T-helper 9 cell (primary cell): ENCODE measurements at regions not wholly inside any gene's neighbourhood (a gene's known extent, or its start where the extent isn't known, plus 50 kb on each side); places are given as distances from the start of the nearest gene placed in this dataset.

Experiments used
- DNase-seq: peaks from one replicate; pipeline ENCODE4 v3.0.0-alpha.2; 2020

- no peak for DNase-seq
Observed at GRCh38 chr2:180190851-180191250, 183.8 kb upstream of the CWC22 start.

- no peak for DNase-seq
Observed at GRCh38 chr2:180187611-180188010, 180.5 kb upstream of the CWC22 start.

- DNase-seq = no peak
Observed at GRCh38 chr2:180184506-180184905, 177.4 kb upstream of the CWC22 start.

GRCh38 chr2:180180511-180180910 is 173.4 kb upstream of the CWC22 start:
- DNase-seq = no peak

- no peak for DNase-seq
Observed at GRCh38 chr2:180177534-180177933, 170.4 kb upstream of the CWC22 start.

- DNase-seq = no peak
Observed at GRCh38 chr2:180175736-180176135, 168.6 kb upstream of the CWC22 start.

- no peak for DNase-seq
Observed at GRCh38 chr2:180174580-180174979, 167.5 kb upstream of the CWC22 start.

- DNase-seq = no peak
Observed at GRCh38 chr2:180169474-180169873, 162.4 kb upstream of the CWC22 start.

- DNase-seq = no peak
Observed at GRCh38 chr2:180161415-180161814, 154.3 kb upstream of the CWC22 start.

- DNase-seq = no peak
Observed at GRCh38 chr2:180159921-180160320, 152.8 kb upstream of the CWC22 start.

GRCh38 chr2:180158961-180159360 is 151.9 kb upstream of the CWC22 start:
- DNase-seq = no peak

- no peak for DNase-seq
Observed at GRCh38 chr2:180156651-180157050, 149.6 kb upstream of the CWC22 start.

GRCh38 chr2:180150606-180151005 is 143.5 kb upstream of the CWC22 start:
- no peak for DNase-seq

- DNase-seq = no peak
Observed at GRCh38 chr2:180146541-180146940, 139.4 kb upstream of the CWC22 start.

- no peak for DNase-seq
Observed at GRCh38 chr2:180146114-180146513, 139.0 kb upstream of the CWC22 start.

- DNase-seq = no peak
Observed at GRCh38 chr2:180145163-180145562, 138.1 kb upstream of the CWC22 start.

GRCh38 chr2:180144338-180144813 is 137.3 kb upstream of the CWC22 start:
- no peak for DNase-seq

GRCh38 chr2:180143633-180144337 is 136.7 kb upstream of the CWC22 start:
- DNase-seq = no peak

- DNase-seq = no peak
Observed at GRCh38 chr2:180141600-180141999, 134.5 kb upstream of the CWC22 start.

- no peak for DNase-seq
Observed at GRCh38 chr2:180133736-180134135, 126.6 kb upstream of the CWC22 start.

GRCh38 chr2:180130403-180130802 is 123.3 kb upstream of the CWC22 start:
- no peak for DNase-seq

- no peak for DNase-seq
Observed at GRCh38 chr2:180128861-180129260, 121.8 kb upstream of the CWC22 start.

- peak; percentile 18 for DNase-seq
Observed at GRCh38 chr2:180125245-180125962, 118.3 kb upstream of the CWC22 start.
